Activated CD8-positive, alpha-beta memory T cell treated with anti-CD3 and anti-CD28 coated beads, Interleukin-2, amount 50 U/mL, for 1 hour (primary cell): ENCODE measurements at regions not wholly inside any gene's neighbourhood (a gene's known extent, or its start where the extent isn't known, plus 50 kb on each side); places are given as distances from the start of the nearest gene placed in this dataset.

Experiments used
- DNase-seq: peaks from one replicate; pipeline ENCODE4 v3.0.0-alpha.2; 2020; ENCODE audit errors: extremely low read depth

DNA sequence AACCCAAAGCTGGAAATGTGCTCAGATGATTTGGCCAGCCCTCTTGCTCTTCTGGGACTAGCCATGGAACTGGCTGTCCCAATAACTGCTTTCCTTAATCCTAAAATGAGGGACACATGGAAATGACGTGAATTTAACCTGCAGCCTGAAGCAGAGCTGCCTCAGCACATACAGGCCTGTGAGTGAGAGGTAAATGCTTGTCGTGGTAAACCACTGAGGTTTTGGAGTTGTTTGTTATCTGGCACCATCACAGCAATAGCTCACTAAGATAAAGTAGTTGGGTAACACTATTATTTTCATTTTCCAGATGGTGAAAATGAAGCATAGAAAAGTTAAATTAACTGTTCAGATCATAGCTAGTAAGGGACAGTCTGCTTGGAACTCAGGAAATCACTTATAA is 333.4 kb upstream of the CHD6 start:
- no peak for DNase-seq

DNA sequence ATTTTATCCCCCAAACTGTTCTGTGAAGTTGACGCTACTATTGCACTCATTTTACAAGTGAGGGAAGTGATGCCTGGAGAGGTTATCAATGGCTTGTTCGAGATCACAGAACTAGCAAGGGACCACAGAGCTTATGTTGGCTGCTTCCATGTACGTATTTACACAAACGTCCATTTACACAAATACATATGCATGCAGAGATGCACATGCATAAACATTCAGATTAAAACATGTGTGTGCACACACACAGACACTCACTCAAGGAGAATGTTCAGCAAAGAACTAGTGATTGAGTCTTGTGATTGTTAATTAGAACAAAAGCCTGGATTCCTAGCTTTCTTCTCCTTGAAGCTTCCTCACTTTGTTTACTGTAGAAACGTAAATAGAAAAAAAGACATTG is 321.5 kb upstream of the CHD6 start:
- no peak for DNase-seq

DNA sequence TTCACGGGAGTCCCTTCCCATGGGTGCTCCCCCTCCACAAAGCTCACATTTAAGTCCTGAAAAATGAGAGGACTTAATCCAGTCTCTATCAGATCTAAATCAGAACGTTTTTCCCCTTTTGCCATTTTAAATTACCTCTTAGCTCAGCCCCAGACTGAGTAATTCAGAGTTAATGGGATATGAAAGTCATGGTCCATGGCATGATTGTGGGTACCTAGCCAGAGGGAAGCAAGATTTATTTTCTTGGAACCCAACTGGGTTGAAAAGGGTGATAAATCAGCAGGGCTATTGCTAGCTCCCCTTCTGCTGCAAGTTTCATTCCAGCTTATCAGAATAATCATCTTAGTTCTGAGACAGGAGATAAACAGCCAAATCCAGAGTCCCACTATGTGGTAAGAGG is 320.2 kb upstream of the CHD6 start:
- DNase-seq, result no peak

DNA sequence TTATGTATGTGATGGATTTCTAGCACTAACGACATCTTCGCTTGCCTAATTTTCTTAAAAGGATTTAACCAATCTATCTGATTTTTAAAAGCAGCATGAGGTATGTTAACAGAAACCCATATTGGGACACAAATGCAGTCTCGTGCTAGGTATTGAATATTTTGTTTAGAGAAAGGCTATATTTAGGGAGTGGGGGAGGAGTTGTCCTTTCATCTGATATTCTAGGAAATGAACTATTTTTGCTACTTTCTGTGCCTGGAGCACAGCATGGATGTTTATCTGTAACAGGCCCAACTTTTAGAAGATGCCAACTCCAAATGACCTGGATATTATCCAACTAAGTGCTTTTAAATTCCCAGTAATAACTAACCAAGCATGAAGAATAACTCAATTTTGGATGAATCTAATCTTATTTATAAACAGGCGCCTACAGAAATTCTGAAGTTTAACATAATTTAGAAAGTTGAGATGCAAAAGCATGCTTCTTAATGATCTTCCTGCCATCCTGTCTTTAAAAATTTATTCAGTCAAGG is 317.1 kb upstream of the CHD6 start:
- no peak for DNase-seq

DNA sequence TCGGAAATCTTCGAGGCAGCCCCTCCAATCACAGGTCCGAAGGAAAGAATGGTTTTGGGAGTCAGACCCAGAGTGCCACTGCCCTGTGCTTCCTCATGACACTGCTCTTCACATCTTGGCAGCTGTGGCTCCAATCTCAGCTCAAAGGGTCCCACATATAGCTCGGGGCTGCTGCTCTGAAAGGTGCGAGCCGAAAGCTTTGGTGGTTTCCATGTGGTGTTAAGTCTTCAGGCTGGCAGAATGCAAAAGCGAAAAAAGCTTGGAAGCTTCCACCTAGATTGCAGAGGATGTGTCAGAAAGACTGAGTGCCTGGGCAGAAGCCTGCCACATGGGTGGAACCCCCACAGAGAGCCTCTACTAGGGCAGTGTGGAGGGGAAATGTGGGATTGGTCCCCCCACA is 314.3 kb upstream of the CHD6 start:
- no peak for DNase-seq

DNA sequence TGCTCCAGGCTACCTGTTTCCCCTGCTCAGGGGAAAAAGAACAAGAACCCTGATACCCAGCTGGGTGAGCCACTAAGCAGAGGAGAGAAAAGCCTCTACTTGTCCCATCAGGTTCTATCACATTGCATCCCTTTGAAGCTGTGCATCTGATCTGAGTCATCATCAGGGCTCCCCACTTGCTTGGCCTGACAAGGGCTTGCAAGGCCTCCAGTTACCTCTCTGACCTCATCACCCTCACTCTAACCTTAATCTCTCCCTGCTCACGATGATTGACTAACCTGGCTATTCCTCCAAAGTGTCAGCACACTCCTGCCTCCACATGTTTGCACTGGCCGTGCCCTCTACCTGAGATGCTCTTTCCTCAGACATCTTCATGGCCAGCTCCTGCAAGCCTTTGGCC is 309.5 kb upstream of the CHD6 start:
- no peak for DNase-seq

DNA sequence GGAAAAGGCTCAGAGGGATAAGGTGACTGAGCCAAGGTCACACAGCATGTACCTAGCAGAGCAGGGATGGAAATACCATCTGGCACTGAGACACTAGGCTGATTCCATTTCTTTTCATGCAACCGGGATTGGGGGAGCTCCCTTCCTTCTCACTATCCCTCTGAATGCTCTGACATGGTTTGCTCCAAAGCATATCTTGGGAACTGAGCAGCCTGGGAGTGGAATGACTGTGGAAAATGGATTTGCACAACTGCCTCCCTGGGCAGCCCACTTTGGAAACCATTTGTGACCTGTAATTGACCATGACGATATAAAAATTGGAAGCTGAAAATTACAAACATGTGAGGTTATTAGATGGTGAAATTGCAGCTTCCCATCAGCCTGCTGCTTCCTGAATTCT is 309.0 kb upstream of the CHD6 start:
- no peak for DNase-seq

DNA sequence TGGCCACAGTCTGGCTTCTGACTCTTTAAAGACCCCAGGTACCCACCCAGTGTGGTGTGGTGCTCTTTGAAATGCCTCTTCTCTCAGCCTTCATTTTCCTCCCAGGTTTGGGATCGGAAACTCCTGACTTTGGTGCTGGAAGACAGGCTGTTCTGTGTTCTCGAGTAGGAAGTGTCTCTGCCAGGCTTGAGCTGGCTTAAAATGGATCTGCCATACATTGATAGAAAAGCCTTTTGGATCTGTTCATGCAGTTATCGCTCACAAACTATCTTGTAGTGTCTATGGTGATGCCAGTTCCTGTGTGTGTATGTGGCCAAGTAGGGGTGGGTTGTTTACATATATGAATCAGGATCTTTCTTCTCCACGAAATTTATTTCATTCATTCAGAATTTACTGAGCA is 307.3 kb upstream of the CHD6 start:
- DNase-seq, result no peak

DNA sequence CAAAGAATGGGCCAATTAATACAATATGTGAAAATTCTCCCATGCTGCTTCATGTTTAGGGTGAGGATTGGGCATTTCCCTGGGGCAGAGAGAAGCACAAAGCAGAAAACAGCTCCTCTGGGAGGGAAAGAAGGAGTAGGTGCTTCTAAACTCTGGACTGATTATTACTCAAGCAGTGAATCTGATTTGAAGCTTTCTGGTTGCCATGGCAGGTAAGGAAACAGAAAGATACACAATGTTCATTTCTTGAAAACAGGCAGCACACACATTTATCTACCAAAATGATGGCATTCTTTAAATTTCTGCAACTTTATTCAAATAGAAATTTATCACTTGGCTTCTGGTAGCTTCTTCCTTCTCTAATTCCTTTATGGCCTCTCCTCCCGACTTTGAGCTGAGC is 305.4 kb upstream of the CHD6 start:
- no peak for DNase-seq

DNA sequence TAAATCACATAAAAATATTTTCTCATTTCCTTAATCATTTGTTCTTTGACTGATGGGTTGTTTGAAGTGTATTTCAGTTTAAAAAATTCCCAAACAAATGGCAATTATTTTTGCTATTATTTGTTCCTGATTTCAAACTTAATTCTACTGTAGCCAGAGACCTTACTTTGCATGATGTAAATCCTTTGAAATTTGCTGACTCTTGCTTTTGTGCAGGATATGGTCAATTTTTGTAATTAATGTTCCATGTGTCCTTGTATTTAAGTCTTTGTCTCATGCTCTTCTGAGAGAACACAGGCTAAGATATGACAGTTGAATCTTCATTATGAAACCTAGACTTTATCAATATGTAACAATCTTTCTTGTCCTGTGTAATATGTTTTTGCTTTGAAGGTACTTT is 295.0 kb upstream of the CHD6 start:
- no peak for DNase-seq

DNA sequence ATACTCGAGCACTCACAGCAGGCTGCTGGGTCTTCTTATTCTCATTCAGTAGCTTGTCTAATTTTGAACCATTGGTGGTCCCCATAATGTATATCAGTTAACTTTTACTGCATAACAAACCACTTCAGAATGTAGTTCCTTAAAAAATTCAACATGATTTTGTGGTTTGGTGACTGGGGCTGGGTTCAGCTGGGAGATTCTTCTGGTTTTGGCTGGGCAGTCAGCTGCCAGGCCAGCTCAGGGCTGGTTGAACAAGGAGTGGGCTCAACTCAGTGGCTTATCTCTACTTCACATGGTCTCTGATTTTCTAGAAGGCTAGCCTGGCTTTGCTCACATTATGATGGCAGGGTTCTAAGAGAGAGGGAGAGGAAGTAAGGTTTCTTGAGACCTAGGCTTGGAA is 292.4 kb upstream of the CHD6 start:
- no peak for DNase-seq

DNA sequence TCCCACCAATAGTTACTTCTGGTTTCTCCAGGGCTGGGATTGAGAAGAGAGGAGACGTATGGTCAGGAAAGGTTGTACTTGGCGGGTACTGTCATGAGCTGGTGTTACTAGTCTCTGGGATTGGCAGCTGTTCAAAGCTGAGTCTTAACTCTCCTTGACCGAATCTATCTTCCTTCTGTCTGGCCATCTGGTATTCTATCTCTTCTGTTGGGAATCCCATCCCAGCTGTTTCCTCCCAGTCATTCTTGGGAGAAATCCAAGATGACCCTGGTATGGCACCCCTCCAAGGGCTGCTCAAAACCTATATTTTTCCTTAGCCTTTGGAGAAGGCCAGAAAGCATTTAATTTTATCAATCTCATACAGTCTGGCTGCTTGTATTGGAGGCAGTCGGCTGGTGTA is 287.0 kb upstream of the CHD6 start:
- no peak for DNase-seq

DNA sequence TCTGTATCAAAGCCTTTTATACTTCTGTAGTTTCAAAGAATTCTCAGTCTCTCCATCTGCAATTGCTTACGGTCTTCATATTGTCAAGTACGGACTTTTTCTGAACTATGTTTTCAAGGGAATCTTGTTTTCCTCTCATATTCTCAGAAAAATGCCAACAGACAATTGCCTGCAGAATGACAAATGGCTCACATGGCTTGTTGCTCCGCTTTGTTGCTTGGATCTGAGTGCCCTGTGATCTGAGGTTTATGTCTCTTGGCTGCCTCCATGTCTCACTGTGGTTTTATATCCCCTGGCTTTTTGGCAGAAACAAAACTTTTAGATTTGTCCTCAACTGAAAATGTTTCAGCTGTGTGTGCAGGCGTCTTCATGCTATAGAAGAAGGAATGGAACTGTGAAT is 285.4 kb upstream of the CHD6 start:
- no peak for DNase-seq

DNA sequence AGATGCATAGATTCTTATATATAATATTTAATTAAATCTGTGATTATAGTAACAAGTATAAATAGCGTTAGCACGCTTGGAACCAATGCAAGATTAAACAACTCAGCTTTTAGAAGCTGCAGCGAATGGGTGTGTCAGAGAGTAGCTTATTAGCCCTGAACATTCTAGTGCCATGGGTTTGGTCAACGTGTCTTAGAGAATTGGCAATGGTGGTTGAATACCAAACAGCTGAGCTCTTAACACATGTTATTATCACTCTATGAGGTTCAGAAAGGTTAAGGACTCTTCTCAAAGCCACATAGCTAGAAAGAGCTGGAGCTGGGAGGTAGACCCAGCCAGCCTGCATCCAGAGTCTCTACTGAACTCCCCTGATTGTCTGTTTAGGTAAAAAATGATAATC is 284.2 kb upstream of the CHD6 start:
- no peak for DNase-seq

DNA sequence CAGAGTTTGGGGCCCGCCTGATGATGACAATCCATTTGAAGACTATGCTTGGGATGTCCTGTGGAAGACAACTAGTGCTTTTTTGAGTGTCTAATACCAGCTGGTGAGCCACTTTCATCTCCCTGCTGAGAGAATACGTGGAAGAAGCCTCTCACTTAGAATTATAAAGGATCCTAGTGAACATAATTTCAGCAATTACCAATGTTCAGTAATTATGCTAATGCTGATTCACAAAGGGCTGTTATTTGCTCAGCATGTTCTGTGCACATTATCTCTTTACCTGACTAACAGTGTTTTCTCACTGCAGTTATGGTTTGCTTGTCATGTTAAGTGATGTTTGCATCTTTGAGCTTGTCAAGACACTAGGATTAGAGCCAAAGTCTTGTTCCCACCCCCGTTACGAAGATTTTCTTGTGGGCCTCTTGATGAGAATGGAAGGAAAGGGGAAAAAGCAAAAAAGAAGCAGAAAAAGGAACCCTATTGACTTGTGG is 282.1 kb upstream of the CHD6 start:
- DNase-seq, result no peak

DNA sequence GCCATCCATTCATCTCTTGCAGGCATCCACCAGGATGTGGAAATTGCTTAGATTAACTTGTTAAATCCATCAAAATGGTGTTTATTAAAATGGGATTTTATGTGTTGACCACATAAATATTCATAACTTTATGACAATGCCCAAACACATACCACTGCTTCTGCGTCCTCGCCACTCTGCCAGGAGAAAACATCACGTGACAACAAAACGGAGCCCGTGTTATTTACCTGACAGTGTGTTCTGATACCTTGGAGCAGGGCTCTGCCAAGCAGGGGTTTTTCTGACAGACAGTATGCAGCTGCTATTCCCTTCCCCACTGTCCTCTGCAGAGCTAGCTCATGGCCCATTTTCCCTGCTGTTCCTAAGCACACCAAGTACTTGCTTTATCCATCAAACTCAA is 279.5 kb upstream of the CHD6 start:
- no peak for DNase-seq

DNA sequence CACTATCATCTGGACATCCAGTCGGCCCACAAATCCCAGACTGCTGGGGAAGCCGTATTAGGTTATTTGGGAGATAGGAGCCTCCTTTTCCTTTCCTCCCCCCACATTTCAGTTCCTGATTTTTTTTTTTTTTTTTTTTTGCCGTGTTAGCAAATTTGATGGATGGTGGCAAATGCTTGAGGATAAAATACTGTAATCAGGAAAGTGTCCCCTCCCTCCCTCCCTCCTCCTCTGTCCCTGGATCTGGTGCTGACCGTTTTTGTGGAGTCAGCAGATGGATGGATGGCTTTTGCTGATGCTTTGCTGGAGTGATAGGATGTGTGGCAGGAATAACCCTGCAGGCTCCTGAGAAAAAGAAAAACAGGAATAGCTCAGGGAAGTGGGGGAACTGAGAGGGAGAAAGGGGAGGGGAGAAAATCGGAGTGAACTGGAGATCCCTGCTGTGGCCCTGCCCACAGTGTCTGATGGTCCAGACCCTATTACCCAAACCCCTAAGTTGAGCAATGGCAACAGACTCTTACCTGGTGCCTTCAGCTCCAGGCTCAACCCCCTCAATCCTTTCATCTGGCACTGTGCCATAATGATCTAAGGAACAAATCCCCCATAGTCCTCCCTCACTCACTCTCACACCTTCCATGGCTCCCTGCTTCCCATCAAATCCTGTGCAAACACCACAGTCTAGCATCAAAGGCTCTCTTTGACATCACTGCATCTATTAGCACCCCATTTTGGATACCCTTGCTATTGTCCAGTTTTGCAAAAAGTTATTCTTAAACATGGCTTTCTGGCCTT is 277.3 kb upstream of the CHD6 start:
- no peak for DNase-seq

DNA sequence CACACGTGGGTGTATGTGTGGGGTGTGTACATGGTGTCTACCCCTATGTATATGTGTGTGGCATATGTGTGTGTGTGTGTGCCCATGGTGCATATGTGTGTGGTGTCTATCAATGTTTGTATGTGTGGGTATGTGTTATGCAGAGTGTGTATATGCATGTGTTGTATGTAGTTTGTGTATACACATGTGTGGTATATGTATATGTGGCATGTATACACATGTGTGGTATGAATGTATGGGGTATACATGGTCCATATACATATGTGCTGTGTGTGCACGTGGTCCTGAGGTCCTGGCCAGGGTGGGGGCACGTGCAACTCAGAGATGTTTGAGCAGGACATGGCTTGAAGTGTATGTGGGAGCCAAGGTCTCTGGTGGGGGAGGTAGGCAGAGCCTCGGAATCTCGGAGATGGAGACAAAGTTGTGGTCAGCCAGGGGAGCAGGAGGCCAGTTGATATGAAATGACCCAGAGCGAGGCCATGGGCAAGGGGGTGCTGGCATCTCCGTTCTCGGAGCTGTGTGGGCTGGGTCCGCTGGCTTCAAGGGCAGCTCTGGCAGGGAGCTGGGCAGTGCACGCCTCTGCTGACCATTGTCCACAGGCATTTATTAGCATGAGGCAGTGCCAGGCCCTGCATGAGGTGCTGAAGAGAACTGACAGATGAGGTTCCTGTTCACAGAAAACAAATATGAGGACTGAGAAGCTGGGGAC is 276.2 kb upstream of the CHD6 start:
- no peak for DNase-seq

DNA sequence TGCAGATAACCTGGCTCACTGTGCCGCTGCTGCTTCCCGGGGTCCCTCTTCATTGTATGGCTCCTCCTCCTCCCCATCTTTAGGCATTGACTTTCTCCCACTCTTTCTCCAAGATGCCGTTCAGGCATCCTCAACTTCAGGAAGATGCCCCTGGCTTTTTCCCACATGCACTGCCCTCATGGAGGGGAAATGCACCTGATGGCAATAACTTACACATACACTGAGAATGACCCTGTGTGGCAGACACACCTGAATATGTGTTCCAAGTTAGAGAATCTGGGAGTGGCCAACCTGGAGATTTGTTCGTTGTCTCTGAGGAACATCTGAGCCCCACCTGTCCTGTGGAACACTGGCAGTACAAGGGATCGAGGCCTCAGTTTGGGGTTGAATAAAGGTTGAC is 273.9 kb upstream of the CHD6 start:
- no peak for DNase-seq

DNA sequence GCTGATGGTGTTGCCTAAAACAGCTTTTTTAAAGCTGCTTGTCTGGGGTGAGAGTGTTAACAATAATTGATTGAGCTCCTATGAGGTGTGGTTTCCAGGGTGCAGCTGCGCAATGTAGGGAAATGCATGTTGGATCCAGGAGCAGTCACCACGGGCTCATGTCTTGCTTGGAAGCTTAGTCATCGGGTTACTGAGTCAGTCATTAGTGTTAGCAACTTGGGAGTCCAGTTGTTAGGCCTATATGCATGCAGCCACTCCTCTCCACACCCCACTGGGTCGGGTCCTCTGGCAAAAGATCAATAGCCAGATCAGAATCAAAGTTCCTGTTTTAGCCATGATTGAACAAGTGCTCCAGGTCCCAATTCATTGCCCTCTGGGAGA is 271.7 kb upstream of the CHD6 start:
- DNase-seq, result no peak

DNA sequence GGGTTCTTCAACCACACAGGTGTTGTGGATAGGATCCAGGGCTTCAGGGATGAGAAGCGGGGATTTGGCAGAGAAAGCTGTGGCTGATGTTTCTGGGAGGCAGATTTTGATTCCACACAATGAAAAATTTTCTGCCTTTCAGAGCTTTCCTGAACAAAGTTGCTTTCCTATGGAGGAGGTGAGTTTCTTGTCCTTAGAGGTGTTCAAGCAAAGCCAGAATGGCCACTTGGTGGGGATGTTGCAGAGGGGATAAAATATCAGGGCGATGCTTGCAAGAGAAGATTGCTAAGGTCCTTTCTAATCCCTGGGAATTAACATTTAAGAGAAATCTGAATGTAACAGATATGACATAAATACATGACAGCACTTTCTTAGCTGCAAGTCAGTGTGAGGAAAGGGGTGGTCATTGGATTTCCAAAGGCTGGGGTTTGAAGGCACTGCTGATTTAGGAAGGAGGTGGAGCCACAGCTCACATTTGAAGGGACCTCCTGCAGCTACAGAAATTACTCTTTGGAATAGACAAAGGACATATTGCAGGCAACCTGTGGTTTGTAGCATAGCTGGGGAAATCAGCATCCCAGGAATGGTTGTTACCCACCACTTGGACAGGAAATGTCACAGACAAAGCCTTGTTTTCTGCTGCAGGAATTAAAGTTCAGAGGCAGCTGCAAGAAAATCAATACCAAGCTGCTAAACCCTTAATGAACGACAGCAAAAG is 271.1 kb upstream of the CHD6 start:
- no peak for DNase-seq

DNA sequence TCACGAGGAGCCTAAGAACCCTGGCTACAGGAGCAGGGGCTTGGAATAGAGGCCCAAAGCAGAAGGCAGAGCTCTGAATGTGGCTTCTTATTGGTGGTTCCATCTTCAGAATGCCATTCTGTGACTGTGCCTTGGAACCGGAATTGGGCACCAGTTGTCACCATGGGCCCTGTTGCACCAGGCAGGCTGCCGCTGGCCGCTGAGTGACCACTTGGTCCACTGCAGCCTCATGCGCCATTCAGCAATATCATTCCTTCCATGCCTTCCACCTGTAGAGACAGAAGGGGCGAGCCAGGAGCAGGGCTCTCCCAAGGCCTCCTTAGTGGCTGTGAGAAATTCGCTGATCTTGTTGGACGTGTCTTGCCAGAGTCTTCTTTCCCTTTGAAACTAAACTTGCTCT is 270.3 kb upstream of the CHD6 start:
- no peak for DNase-seq

DNA sequence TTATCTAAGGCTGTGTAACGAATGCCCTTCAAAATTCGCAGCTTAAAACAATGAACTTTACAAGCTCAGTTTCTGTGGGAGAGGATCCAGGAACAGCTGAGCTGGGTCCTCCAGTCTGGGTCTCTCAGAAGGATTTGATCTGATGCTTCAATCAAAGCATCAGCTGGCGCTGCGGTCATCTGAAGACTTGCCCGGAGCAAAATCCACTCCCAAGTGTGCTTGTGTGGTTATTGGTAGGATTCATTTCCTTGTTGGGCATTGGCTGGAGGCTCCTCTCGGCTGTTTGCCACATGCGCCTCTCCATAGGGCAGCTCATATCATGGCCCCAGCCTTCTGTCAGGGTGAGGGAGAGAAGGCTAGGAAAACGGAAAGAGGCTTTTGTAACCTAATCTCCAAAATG is 269.3 kb upstream of the CHD6 start:
- DNase-seq, result no peak
